ENCODE measurements at regions not wholly inside any gene's neighbourhood (a gene's known extent, or its start where the extent isn't known, plus 50 kb on each side); places are given as distances from the start of the nearest gene placed in this dataset.

DNA sequence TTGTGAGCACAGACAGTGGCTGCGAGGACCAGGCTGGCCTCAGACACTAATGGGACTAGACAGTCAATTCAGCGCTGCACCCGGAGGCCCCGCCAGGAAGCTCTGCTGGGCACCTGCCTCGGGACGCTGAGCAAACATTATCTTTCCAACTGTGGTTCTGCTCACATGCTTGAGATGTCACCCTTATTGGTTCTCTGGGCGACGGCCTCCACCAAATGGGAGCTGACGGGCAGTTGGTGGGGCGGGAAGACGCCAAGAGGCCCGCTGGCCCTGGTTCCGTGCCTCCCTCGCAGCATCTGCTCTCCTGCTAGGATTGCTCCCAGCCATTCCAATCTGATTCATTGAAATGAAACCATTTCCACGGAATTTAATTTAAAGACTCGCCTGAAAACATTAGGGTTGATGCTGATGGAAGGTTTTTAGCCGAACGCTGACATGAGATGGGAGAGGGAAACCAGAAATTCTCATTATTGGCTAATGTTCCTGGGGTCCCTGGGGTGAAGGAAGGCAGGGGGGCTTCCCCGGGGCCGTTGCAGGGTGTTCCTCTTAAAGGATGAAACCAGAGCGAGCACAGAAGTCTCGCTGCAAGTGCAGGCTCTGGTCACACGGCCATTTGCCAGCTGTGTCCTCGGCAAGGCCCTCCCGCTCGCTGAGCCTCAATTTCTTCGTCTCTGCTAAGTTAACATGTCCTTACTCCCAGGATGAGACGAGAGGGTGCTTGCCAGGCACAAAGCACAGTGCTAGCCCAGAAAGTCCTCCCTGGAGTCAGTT is 512.2 kb downstream of the NPHP4 start:
- H3K27me3 ChIP-seq (ENCODE audit: insufficient read depth, low read length): peaks cover 8% of the 10 kb centered on the region
- peaks cover 9% of the 10 kb centered on the region; the same call in 1 of the 2 replicates for H3K4me1 ChIP-seq (ENCODE audit: insufficient read depth, low read length)
- no peak overlapping the region for H3K9ac ChIP-seq (ENCODE audit: low read depth, low read length)
- H3K27ac ChIP-seq (ENCODE audit: low read length): no peak overlapping the region
- no peaks in the 10 kb centered on the region for H3K9me3 ChIP-seq (ENCODE audit: insufficient read depth, low read depth, low read length)
- no peaks in the 10 kb centered on the region for H3K36me3 ChIP-seq (ENCODE audit: insufficient read depth, low read depth, low read length)
- no peak overlapping the region for H3K4me3 ChIP-seq (ENCODE audit: low read length)

DNA sequence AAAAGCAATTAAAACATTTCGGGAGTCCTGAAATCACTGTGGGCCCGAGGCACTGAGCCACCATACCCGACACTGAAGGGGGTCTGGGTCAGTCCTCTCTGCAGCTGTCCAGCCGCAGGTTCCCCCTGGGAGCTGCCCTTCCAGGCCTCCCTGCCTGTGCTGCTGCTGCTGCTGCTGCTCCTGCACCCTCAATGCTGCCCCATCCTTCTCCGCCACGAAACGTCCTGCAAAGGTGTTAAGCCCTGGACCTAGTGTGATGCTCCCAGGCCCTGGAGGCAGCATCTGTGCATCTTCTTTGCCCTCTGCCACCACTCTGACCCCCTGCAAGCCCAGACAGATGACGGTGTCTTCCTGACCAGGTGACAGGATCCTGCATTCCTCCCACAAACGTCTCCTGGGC is 513.3 kb downstream of the NPHP4 start:
- H3K4me1 ChIP-seq (ENCODE audit: insufficient read depth, low read length): peaks cover 9% of the 10 kb centered on the region; the same call in 1 of the 2 replicates
- no peaks in the 10 kb centered on the region for H3K36me3 ChIP-seq (ENCODE audit: insufficient read depth, low read depth, low read length)
- H3K27me3 ChIP-seq (ENCODE audit: insufficient read depth, low read length): peaks cover 8% of the 10 kb centered on the region
- no peaks in the 10 kb centered on the region for H3K9me3 ChIP-seq (ENCODE audit: insufficient read depth, low read depth, low read length)
- no peak overlapping the region for H3K4me3 ChIP-seq (ENCODE audit: low read length)
- no peak overlapping the region for H3K27ac ChIP-seq (ENCODE audit: low read length)
- H3K9ac ChIP-seq (ENCODE audit: low read depth, low read length): no peak overlapping the region

DNA sequence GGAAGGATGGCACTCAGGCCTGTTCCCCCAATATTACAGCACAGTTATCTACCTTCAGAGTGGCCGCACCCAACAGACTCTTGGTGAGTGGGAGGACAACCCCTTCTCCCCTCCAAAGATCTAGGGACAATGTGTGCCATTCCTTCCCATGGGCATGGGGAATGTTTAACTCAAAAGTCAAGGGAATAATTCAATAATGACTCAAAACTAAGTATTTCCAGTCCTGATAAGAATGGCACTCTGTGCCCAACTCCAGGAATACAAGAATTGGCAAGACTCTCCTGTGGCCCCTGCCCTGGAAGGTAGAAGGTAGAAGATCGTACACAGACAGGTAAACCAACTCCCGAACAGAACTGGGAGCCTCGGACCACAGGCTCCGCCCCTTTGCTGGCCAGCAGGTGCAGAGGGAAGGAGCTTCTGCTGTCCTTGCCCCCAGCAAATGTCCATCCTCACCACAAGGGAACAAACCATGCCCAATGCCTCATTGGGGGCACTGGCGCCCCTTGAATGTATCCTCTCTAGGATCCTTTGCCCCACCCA is 514.0 kb downstream of the NPHP4 start:
- Histone ChIP-seq H3K9me3 (ENCODE audit: insufficient read depth, low read depth, low read length) (no peaks in the 10 kb centered on the region), H3K9ac (ENCODE audit: low read depth, low read length) (no peak overlapping the region), H3K4me3 (ENCODE audit: low read length) (no peak overlapping the region), H3K27ac (ENCODE audit: low read length) (no peak overlapping the region), H3K36me3 (ENCODE audit: insufficient read depth, low read depth, low read length) (no peaks in the 10 kb centered on the region), H3K4me1 (ENCODE audit: insufficient read depth, low read length) (peaks cover 9% of the 10 kb centered on the region; the same call in 1 of the 2 replicates), H3K27me3 (ENCODE audit: insufficient read depth, low read length) (peaks cover 8% of the 10 kb centered on the region)

GRCh38 chr1:5477716-5478115 is 514.5 kb downstream of the NPHP4 start:
- Histone ChIP-seq H3K4me3 (ENCODE audit: low read length) (no peak overlapping the region), H3K9me3 (ENCODE audit: insufficient read depth, low read depth, low read length) (no peaks in the 10 kb centered on the region), H3K36me3 (ENCODE audit: insufficient read depth, low read depth, low read length) (no peaks in the 10 kb centered on the region), H3K27ac (ENCODE audit: low read length) (no peak overlapping the region), H3K27me3 (ENCODE audit: insufficient read depth, low read length) (peaks cover 8% of the 10 kb centered on the region), H3K4me1 (ENCODE audit: insufficient read depth, low read length) (peaks cover 9% of the 10 kb centered on the region; the same call in 1 of the 2 replicates), H3K9ac (ENCODE audit: low read depth, low read length) (no peak overlapping the region)

DNA sequence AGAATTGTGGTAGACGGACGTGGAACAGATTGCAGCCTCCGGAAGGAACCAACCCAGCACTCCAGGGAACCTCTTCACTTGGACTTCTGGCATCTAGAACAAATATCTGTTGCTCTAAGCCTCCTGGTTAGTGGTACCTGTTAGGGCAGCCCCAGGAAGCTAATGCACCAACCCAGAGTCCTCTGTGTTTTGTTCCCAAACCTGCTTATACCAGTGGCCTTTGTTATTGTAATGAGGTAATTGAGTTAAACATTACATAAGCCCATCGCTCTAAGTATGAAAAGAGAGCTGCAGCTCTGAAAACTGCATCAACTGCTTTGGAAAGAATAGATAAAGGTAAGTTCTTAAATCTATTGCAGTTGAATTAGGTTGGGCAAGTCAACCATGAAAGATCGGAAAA is 516.7 kb downstream of the NPHP4 start:
- no peak overlapping the region for H3K9ac ChIP-seq (ENCODE audit: low read depth, low read length)
- H3K4me3 ChIP-seq (ENCODE audit: low read length): no peak overlapping the region
- no peaks in the 10 kb centered on the region for H3K9me3 ChIP-seq (ENCODE audit: insufficient read depth, low read depth, low read length)
- peaks cover 9% of the 10 kb centered on the region; the same call in 1 of the 2 replicates for H3K4me1 ChIP-seq (ENCODE audit: insufficient read depth, low read length)
- H3K27ac ChIP-seq (ENCODE audit: low read length): no peak overlapping the region
- no peaks in the 10 kb centered on the region for H3K36me3 ChIP-seq (ENCODE audit: insufficient read depth, low read depth, low read length)
- H3K27me3 ChIP-seq (ENCODE audit: insufficient read depth, low read length): no peaks in the 10 kb centered on the region

DNA sequence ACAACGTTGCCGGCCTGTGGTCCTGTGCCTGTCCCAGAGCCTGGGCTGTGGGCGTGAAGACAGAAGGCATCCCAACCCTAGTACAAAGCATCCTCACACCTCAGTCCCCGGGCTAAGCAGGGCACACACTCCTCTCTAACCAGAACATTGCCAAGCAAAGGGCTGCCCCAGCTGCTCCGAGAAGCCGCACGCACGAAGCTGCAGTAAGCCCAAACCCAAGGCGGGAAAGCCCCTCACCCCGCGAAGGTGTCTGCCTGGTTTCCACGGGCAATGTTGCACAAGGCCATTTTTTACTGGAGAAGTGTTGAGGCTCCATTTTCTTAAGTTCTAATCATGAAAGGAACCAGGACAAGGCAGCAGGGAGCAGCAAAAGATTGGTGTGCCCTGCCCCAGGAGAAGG is 519.0 kb downstream of the NPHP4 start:
- Histone ChIP-seq H3K27ac (ENCODE audit: low read length) (no peak overlapping the region), H3K36me3 (ENCODE audit: insufficient read depth, low read depth, low read length) (no peaks in the 10 kb centered on the region), H3K27me3 (ENCODE audit: insufficient read depth, low read length) (no peaks in the 10 kb centered on the region), H3K4me3 (ENCODE audit: low read length) (no peak overlapping the region), H3K9me3 (ENCODE audit: insufficient read depth, low read depth, low read length) (no peaks in the 10 kb centered on the region), H3K4me1 (ENCODE audit: insufficient read depth, low read length) (peaks cover 9% of the 10 kb centered on the region; the same call in 1 of the 2 replicates), H3K9ac (ENCODE audit: low read depth, low read length) (no peak overlapping the region)

DNA sequence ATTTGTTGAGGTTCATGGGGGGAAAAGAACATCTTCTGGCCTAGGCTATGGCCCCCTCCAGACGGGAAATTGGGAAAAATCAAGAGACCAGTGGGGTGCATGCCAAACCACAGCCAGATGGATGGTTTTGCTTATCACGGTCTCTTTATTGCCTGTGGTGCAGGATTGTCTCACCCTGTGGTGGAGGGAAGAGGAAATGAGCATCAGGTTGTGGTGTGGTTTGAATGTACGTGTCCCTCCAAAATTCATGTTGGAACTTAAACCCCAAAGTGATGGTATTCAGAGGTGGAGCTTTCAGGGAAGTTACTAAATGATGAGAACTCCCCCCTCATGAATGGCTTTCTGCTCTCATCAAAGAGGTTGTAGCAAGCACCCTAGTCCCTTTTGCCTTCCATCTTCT is 525.7 kb downstream of the NPHP4 start:
- no peaks in the 10 kb centered on the region for H3K36me3 ChIP-seq (ENCODE audit: insufficient read depth, low read depth, low read length)
- no peaks in the 10 kb centered on the region for H3K27me3 ChIP-seq (ENCODE audit: insufficient read depth, low read length)
- peaks cover 6% of the 10 kb centered on the region; the same call in 1 of the 2 replicates for H3K9me3 ChIP-seq (ENCODE audit: insufficient read depth, low read depth, low read length)
- H3K4me3 ChIP-seq (ENCODE audit: low read length): no peak overlapping the region
- H3K27ac ChIP-seq (ENCODE audit: low read length): no peak overlapping the region
- no peaks in the 10 kb centered on the region for H3K4me1 ChIP-seq (ENCODE audit: insufficient read depth, low read length)
- no peak overlapping the region for H3K9ac ChIP-seq (ENCODE audit: low read depth, low read length)

GRCh38 chr1:5465281-5465711 is 526.9 kb downstream of the NPHP4 start:
- H3K9me3 ChIP-seq (ENCODE audit: insufficient read depth, low read depth, low read length): peaks cover 6% of the 10 kb centered on the region; the same call in 1 of the 2 replicates
- no peak overlapping the region for H3K4me3 ChIP-seq (ENCODE audit: low read length)
- no peak overlapping the region for H3K27ac ChIP-seq (ENCODE audit: low read length)
- no peaks in the 10 kb centered on the region for H3K27me3 ChIP-seq (ENCODE audit: insufficient read depth, low read length)
- no peaks in the 10 kb centered on the region for H3K4me1 ChIP-seq (ENCODE audit: insufficient read depth, low read length)
- H3K36me3 ChIP-seq (ENCODE audit: insufficient read depth, low read depth, low read length): no peaks in the 10 kb centered on the region
- no peak overlapping the region for H3K9ac ChIP-seq (ENCODE audit: low read depth, low read length)

- Histone ChIP-seq H3K4me3 (ENCODE audit: low read length) (no peak overlapping the region), H3K36me3 (ENCODE audit: insufficient read depth, low read depth, low read length) (no peaks in the 10 kb centered on the region), H3K27me3 (ENCODE audit: insufficient read depth, low read length) (no peaks in the 10 kb centered on the region), H3K27ac (ENCODE audit: low read length) (no peak overlapping the region), H3K9ac (ENCODE audit: low read depth, low read length) (no peak overlapping the region), H3K4me1 (ENCODE audit: insufficient read depth, low read length) (no peaks in the 10 kb centered on the region), H3K9me3 (ENCODE audit: insufficient read depth, low read depth, low read length) (peaks cover 6% of the 10 kb centered on the region; the same call in 1 of the 2 replicates)
These were observed 527.9 kb downstream of the NPHP4 start for GRCh38 chr1:5464366-5464765.

- Histone ChIP-seq H3K27ac (ENCODE audit: low read length) (no peak overlapping the region), H3K36me3 (ENCODE audit: insufficient read depth, low read depth, low read length) (no peaks in the 10 kb centered on the region), H3K9ac (ENCODE audit: low read depth, low read length) (no peak overlapping the region), H3K27me3 (ENCODE audit: insufficient read depth, low read length) (no peaks in the 10 kb centered on the region), H3K4me3 (ENCODE audit: low read length) (no peak overlapping the region), H3K4me1 (ENCODE audit: insufficient read depth, low read length) (no peaks in the 10 kb centered on the region), H3K9me3 (ENCODE audit: insufficient read depth, low read depth, low read length) (no peaks in the 10 kb centered on the region; the same call in 1 of the 2 replicates)
These were observed 531.3 kb downstream of the NPHP4 start for GRCh38 chr1:5460974-5461373.

DNA sequence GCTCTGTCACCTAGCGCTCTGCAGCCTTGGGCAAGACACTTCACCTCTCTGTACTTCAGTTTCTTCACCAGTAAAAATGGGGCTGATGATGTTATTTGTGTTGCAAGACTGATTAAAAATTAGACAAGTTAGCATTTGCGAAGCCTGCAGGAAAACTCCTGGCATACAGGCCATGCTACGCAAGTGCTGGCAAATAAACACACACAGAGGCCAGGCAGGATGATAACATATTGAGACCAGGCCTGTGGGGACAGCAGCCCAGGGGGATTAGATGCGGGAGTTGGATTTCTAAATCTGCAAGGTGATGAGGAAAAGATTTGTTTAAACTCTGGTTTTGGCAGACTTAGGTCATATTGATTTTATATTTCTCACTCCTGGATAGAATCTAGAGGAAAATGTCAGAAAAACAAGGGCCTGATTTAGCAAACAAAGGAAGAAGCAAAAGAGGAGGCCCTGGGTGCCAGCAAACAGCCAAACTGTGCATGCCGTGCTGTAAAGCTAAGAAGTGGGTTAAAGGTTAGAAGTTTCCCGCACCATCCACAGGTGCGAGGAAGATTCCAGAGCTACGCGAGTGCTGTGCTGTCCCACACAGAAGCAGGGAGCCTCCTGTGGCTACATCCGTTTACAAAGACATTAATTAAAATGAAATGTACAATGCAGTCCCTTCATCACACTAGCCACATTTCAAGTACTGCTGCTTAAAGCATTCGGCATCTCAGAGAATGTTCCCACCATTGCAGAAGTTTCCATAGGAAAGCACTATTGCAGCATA is 532.2 kb downstream of the NPHP4 start:
- no peaks in the 10 kb centered on the region for H3K36me3 ChIP-seq (ENCODE audit: insufficient read depth, low read depth, low read length)
- H3K27ac ChIP-seq (ENCODE audit: low read length): no peak overlapping the region

More for the DNA sequence above, 532.2 kb downstream of the NPHP4 start:
- no peak overlapping the region for H3K9ac ChIP-seq (ENCODE audit: low read depth, low read length)
- no peaks in the 10 kb centered on the region for H3K27me3 ChIP-seq (ENCODE audit: insufficient read depth, low read length)
- 0 out of 2 replicates have a peak, but pooled peaks cover 3% of the 10 kb centered on the region for H3K4me1 ChIP-seq (ENCODE audit: insufficient read depth, low read length)
- H3K4me3 ChIP-seq (ENCODE audit: low read length): no peak overlapping the region
- no peaks in the 10 kb centered on the region; the same call in 1 of the 2 replicates for H3K9me3 ChIP-seq (ENCODE audit: insufficient read depth, low read depth, low read length)

Data from iPS-20b (cell line).